ENCODE measurements at regions not wholly inside any gene's neighbourhood (a gene's known extent, or its start where the extent isn't known, plus 50 kb on each side); places are given as distances from the start of the nearest gene placed in this dataset.

DNA sequence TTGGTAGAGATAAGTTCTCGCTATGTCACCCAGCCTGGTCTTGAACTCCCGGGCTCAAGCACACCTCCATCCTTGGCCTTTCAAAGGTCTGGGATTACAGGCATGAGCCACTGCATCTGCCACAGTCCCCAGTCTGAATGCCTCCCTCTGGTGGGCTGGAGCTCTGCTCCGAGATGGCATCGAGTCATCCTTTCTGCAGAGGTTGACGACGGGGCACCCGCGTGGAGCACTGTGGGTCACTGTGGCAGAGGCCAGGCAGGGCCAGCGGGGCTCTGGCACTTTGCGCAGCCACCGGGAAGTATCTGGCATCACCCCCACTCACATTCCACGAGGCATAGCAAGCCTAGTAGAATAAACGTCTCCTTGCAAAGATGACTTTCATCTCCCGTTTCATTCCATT, 163.3 kb upstream of the DIO3 start:
- TF ChIP-seq POLR2A (IDR thresholded peaks at IDR 0.05; ENCODE audit: low read depth, low read length) (no peak), TAF1 (IDR thresholded peaks at IDR 0.05; ENCODE audit: low read depth, low read length) (no peak), POLR2AphosphoS5 (IDR thresholded peaks at IDR 0.05; ENCODE audit: low read depth, low read length) (no peak)
